Astrocyte (in vitro differentiated cells and primary cell): ENCODE measurements at regions not wholly inside any gene's neighbourhood (a gene's known extent, or its start where the extent isn't known, plus 50 kb on each side); places are given as distances from the start of the nearest gene placed in this dataset.

Source experiments
- EZH2 ChIP-seq: IDR thresholded peaks from 2 replicates; pipeline ENCODE4 v1.6.1; 2012; ENCODE audit warnings: mild to moderate bottlenecking, low read length, inconsistent platforms; ENCODE audit not compliant: insufficient read depth
- TF ChIP-seq, protein P1 (sequence below): IDR thresholded peaks from 2 replicates; pipeline ENCODE4 v1.5.1; 2011; ENCODE audit warnings: low read depth, mild to moderate bottlenecking, inconsistent platforms, low read length, moderate library complexity; ENCODE audit not compliant: insufficient read depth

DNA sequence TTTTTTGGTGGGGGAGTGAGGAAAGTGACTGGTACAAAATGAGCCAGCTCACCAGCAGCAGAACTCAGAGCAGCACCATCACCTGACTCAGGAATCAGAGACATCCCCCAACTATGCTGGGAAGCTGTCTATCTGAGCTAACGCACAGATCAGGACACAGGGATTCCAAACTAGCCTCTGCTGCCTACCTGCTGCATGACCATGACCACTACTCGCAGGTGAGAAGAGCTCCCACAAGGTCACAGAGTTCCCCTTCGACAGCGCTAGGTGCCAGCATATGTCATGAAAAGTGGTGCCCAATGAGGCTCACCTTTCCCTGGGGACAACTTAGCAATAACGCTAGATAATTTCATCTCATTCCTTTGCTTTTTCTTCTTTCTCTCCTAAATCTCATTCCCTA, 662.6 kb upstream of the CPEB2 start:
- TF ChIP-seq, protein P1, sequence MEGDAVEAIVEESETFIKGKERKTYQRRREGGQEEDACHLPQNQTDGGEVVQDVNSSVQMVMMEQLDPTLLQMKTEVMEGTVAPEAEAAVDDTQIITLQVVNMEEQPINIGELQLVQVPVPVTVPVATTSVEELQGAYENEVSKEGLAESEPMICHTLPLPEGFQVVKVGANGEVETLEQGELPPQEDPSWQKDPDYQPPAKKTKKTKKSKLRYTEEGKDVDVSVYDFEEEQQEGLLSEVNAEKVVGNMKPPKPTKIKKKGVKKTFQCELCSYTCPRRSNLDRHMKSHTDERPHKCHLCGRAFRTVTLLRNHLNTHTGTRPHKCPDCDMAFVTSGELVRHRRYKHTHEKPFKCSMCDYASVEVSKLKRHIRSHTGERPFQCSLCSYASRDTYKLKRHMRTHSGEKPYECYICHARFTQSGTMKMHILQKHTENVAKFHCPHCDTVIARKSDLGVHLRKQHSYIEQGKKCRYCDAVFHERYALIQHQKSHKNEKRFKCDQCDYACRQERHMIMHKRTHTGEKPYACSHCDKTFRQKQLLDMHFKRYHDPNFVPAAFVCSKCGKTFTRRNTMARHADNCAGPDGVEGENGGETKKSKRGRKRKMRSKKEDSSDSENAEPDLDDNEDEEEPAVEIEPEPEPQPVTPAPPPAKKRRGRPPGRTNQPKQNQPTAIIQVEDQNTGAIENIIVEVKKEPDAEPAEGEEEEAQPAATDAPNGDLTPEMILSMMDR, result no peak
- no peak for TF ChIP-seq EZH2
